DND-41 (cell line): ENCODE measurements at regions not wholly inside any gene's neighbourhood (a gene's known extent, or its start where the extent isn't known, plus 50 kb on each side); places are given as distances from the start of the nearest gene placed in this dataset.

ENCODE experiments used
- ATAC-seq: fragments of 200-7000 bp; cut with Tn5 transposase; 3 replicates; pipeline ENCODE4 v1.9.1; 2021; ENCODE audit warnings: low read depth; ENCODE audit not compliant: insufficient read depth
- DNase-seq: peaks from one replicate; pipeline ENCODE4 v3.0.0-alpha.2; 2020
- H2AFZ ChIP-seq: 2 replicates; pipeline ENCODE4 v1.6.0; 2012; ENCODE audit warnings: low read depth, low read length
- H3K27ac ChIP-seq: 2 replicates; pipeline ENCODE4 v1.5.1; 2012; ENCODE audit warnings: low read length, inconsistent platforms
- H3K27me3 ChIP-seq: fragments of 200-600 bp; sonication (generic); 2 replicates; pipeline ENCODE4 v1.6.0; 2012; ENCODE audit warnings: low read length, mild to moderate bottlenecking, inconsistent platforms; ENCODE audit not compliant: insufficient read depth, poor library complexity
- H3K36me3 ChIP-seq: 2 replicates; pipeline ENCODE4 v1.5.1; 2012; ENCODE audit warnings: low read length, inconsistent platforms; ENCODE audit not compliant: insufficient read depth
- H3K4me1 ChIP-seq: 2 replicates; pipeline ENCODE4 v1.5.1; 2012; ENCODE audit warnings: mild to moderate bottlenecking, low read length; ENCODE audit not compliant: insufficient read depth
- H3K4me2 ChIP-seq: 2 replicates; pipeline ENCODE4 v1.6.0; 2012; ENCODE audit warnings: mild to moderate bottlenecking, moderate library complexity, low read length, inconsistent platforms; ENCODE audit not compliant: insufficient read depth
- H3K4me3 ChIP-seq, 2 experiments: fragments of 200-600 bp in 1 of 2; shearing (Covaris generic) in 1 of 2; 2 replicates each; pipeline ENCODE4 v1.5.1; 2012 to 2016; ENCODE audit warnings: inconsistent platforms in 2 of 2, low read length in 2 of 2, mild to moderate bottlenecking in 2 of 2, low read depth in 1 of 2, moderate library complexity in 1 of 2
- H3K79me2 ChIP-seq: 2 replicates; pipeline ENCODE4 v1.6.0; 2012; ENCODE audit warnings: low read length, inconsistent platforms; ENCODE audit not compliant: insufficient read depth
- H3K9ac ChIP-seq: 2 replicates; pipeline ENCODE4 v1.6.0; 2012; ENCODE audit warnings: low read depth, mild to moderate bottlenecking, inconsistent platforms, low read length, moderate library complexity
- H3K9me3 ChIP-seq: 2 replicates; pipeline ENCODE4 v1.5.1; 2012; ENCODE audit warnings: low read length, moderate library complexity, mild to moderate bottlenecking, inconsistent platforms; ENCODE audit not compliant: insufficient read depth, severe bottlenecking
- H4K20me1 ChIP-seq: 2 replicates; pipeline ENCODE4 v1.6.0; 2012; ENCODE audit warnings: low read length; ENCODE audit not compliant: insufficient read depth
- EZH2 ChIP-seq: IDR thresholded peaks from 3 replicates; pipeline ENCODE4 v1.6.1; 2012; ENCODE audit warnings: borderline replicate concordance, low read depth, mild to moderate bottlenecking, moderate library complexity, low read length, inconsistent platforms; ENCODE audit not compliant: severe bottlenecking
- TF ChIP-seq, protein P1 (sequence below): IDR thresholded peaks from 2 replicates; pipeline ENCODE4 v1.5.1; 2012; ENCODE audit warnings: borderline replicate concordance, low read length, moderate library complexity, mild to moderate bottlenecking; ENCODE audit not compliant: poor library complexity, severe bottlenecking; ENCODE audit errors: extremely low read depth

DNA sequence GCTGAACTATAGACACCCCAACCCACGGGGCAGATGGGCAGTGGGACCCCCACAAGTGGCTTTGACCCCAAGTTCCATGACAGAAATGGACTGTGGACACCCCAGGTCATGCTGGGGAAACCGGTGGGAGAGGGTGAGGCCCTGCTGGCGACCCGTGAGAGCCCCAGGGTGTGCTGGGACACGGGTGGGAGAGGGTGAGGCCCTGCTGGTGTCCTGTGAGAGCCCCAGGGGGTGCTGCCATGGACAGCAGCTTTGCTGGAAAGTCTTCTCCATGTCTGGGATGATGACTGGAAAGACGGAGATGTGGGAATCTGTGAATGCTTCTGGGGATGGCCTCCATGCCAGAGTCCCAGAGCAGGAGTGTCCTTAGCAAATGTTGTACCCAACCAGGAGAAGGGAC lies 148.4 kb downstream of the URI1 start:
- ATAC-seq (no peak), DNase-seq (no peak)
- no peak overlapping the region for H3K27ac ChIP-seq
- H3K27me3 ChIP-seq = no peaks in the 10 kb centered on the region
- H3K4me1 ChIP-seq = peaks cover 2% of the 10 kb centered on the region
- TF ChIP-seq EZH2 = no peak
- TF ChIP-seq, protein P1, sequence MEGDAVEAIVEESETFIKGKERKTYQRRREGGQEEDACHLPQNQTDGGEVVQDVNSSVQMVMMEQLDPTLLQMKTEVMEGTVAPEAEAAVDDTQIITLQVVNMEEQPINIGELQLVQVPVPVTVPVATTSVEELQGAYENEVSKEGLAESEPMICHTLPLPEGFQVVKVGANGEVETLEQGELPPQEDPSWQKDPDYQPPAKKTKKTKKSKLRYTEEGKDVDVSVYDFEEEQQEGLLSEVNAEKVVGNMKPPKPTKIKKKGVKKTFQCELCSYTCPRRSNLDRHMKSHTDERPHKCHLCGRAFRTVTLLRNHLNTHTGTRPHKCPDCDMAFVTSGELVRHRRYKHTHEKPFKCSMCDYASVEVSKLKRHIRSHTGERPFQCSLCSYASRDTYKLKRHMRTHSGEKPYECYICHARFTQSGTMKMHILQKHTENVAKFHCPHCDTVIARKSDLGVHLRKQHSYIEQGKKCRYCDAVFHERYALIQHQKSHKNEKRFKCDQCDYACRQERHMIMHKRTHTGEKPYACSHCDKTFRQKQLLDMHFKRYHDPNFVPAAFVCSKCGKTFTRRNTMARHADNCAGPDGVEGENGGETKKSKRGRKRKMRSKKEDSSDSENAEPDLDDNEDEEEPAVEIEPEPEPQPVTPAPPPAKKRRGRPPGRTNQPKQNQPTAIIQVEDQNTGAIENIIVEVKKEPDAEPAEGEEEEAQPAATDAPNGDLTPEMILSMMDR = no peak
- no peak overlapping the region for H3K9ac ChIP-seq
- no peak overlapping the region for H3K4me3 ChIP-seq
- H3K4me2 ChIP-seq = no peak overlapping the region
- H4K20me1 ChIP-seq = no peaks in the 10 kb centered on the region
- no peak overlapping the region for H2AFZ ChIP-seq
- no peaks in the 10 kb centered on the region for H3K36me3 ChIP-seq
- H3K9me3 ChIP-seq = no peaks in the 10 kb centered on the region
- no peaks in the 10 kb centered on the region for H3K79me2 ChIP-seq

DNA sequence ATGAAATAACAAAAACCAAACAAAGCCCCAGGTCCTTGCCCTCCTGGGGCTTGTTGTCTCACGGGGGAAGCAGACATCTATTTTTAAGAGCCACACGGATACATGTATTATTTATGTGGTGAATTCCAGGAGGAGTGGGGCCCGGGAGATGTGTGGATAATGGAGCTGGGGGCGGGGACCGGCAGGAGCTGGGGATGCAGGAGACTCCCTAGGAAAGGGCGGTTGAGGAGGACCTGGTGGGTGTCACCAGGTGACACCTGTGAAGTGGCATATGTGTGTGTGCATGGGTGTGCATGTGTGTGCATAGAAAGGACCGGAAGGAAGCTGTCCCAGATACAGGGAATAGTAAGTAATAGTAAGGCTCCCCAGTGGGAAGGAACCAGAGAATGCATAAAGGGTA lies 148.9 kb downstream of the URI1 start:
- H3K79me2 ChIP-seq = no peaks in the 10 kb centered on the region
- ATAC-seq (no peak), DNase-seq (no peak)
- no peak for TF ChIP-seq EZH2
- TF ChIP-seq, protein P1 = no peak
- H3K4me2 ChIP-seq = no peak overlapping the region
- H3K27me3 ChIP-seq = no peaks in the 10 kb centered on the region
- H4K20me1 ChIP-seq = no peaks in the 10 kb centered on the region
- H3K27ac ChIP-seq = no peak overlapping the region
- no peak overlapping the region for H2AFZ ChIP-seq
- H3K9ac ChIP-seq = no peak overlapping the region
- no peaks in the 10 kb centered on the region for H3K9me3 ChIP-seq
- no peaks in the 10 kb centered on the region for H3K36me3 ChIP-seq
- no peak overlapping the region for H3K4me3 ChIP-seq
- no peaks in the 10 kb centered on the region for H3K4me1 ChIP-seq

DNA sequence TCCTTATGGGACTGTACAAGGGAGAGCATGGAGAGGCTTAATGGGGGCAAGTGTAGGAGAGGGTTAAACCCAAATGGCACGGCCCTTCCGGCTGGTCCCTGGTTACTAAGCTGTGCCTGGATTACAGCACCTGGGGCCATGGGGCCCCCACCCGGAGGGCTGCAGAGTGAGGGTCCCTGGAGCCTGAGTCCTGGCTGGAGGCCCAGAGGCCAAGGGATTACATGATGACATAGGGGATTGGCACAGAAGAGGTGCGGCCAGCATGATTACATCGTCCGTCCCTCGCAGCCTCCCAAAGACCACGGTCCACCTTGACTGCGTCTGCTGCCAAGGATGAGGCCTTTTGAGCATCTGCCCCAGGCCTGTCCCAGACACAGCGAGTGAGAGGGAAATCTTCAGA lies 149.4 kb downstream of the URI1 start:
- Histone ChIP-seq H3K79me2 (no peaks in the 10 kb centered on the region), H2AFZ (no peak overlapping the region), H3K27me3 (no peaks in the 10 kb centered on the region), H3K9me3 (no peaks in the 10 kb centered on the region), H3K4me2 (no peak overlapping the region), H3K27ac (no peak overlapping the region), H4K20me1 (no peaks in the 10 kb centered on the region), H3K36me3 (no peaks in the 10 kb centered on the region), H3K9ac (no peak overlapping the region), H3K4me3 (no peak overlapping the region), H3K4me1 (no peaks in the 10 kb centered on the region)
- DNase-seq = no peak
- ATAC-seq = no peak
- TF ChIP-seq, protein P1 = no peak
- no peak for TF ChIP-seq EZH2

DNA sequence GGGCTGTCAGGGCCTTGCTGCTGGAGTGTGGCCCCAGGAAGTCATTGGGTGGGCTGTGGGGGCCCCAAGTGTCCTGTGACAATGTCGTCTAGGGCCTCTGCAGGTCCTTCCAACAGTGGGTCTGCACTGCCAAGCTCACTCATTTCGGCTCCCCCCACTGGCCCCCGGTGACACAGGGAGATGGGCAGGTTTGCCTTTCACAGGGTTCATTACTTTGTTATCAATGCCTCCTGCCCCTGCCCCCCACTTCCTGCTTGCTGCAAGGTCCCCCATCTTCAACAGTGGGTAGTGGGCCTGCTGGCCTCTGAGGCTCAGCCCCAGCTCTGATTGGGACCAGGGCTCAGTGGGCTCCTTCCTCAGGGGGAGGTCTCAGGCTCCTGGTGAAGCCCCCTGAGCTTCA lies 149.8 kb downstream of the URI1 start:
- H3K9ac ChIP-seq = no peak overlapping the region
- no peaks in the 10 kb centered on the region for H3K9me3 ChIP-seq
- TF ChIP-seq, protein P1 = no peak
- TF ChIP-seq EZH2 = no peak
- no peaks in the 10 kb centered on the region for H3K27me3 ChIP-seq
- H4K20me1 ChIP-seq = no peaks in the 10 kb centered on the region
- no peak overlapping the region for H2AFZ ChIP-seq
- H3K79me2 ChIP-seq = no peaks in the 10 kb centered on the region
- DNase-seq (no peak), ATAC-seq (no peak)
- H3K36me3 ChIP-seq = no peaks in the 10 kb centered on the region
- no peak overlapping the region for H3K27ac ChIP-seq
- H3K4me1 ChIP-seq = no peaks in the 10 kb centered on the region
- no peak overlapping the region for H3K4me2 ChIP-seq
- H3K4me3 ChIP-seq = no peak overlapping the region
